Stimulated activated CD8-positive, alpha-beta memory T cell treated with anti-CD3 and anti-CD28 coated beads, Interleukin-7, amount 100 ng/mL, for 4 hours (primary cell): ENCODE measurements at regions not wholly inside any gene's neighbourhood (a gene's known extent, or its start where the extent isn't known, plus 50 kb on each side); places are given as distances from the start of the nearest gene placed in this dataset.

Experiments used
- DNase-seq, 2 donors: peaks; one replicate each; pipeline ENCODE4 v3.0.0-alpha.2; 2020; ENCODE audit warnings: low read depth in 2 of 2

- DNase-seq, result no peak
Measured at GRCh38 chr4:19722404-19722803, 529.3 kb upstream of the SLIT2 start.

DNA sequence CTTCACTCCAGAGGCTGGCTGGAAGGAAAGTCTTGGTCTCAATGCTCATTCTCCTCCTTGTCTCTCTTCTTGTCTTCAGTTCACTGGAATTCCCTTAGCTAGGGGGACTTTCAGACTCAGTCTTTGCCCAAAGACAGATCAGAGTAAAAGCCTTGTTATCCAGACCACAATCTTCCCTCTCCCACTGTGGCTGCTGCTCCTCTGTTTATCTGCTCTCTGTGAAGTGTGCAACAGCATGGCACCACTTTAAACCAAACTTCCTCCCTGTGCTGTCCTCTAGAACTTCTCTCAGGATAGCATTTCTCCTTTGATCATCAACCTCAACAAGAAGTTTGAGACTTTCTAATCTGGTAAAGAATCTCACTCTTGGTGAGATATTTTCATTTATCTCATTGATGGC, 530.1 kb upstream of the SLIT2 start:
- DNase-seq, result no peak

- DNase-seq, result no peak
Measured at GRCh38 chr4:19720610-19721009, 531.1 kb upstream of the SLIT2 start.

GRCh38 chr4:19720190-19720589, 531.5 kb upstream of the SLIT2 start:
- no peak for DNase-seq

DNA sequence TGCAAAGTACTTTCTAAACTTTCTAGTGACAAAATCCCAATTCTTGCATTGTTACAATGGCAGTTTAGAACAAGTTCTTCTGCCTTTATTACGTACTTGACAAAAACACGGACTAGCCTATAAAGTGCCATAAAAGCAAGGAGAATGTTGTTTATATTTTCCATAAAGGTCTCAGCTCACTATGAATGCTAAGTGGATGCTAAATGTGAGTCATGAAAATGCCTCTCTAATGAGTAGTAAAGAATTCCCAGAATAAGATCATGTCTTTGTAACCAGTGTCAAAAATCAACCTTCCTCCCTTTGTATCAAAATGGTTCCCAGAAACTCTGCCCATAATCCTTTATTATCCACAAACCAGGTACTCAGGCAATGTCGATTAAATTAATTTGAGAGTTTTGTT, 539.8 kb upstream of the SLIT2 start:
- DNase-seq, result no peak

DNA sequence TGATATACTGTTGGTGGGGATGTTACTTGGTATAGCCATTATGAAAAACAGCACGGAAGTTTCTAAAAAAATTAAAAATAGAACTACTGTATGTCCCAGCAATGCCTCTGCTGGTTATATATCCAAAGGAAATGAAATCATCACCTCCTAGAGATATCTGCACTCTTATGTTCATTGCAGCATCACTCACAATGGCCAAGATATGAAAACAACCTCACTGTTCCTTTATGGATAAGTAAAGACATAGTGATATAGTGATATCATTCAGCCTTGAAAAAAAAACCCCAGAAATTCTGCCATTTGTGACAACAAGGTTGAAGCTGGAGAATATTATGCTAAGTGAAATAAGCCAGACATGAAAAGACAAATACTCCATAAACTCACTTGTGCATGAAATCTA, 543.8 kb upstream of the SLIT2 start:
- no peak for DNase-seq

DNA sequence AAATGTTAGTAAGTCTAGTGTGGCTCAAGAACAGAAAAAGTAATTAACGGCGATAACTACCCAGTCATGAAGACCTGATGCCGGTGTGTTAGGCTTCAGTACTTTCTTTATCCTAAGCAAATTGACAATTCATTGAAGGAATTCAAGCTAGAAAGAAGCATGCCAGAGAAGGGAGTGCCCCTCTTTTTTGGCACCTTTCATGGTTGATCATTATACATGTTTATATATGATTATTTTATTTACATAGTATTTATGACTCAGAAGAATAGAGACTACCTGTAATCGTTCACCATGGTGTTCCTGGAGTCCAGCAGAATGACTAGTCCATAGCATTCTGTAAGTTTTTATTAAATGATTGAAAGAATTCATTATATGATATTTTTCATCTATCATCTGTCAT, 548.3 kb upstream of the SLIT2 start:
- no peak for DNase-seq

DNA sequence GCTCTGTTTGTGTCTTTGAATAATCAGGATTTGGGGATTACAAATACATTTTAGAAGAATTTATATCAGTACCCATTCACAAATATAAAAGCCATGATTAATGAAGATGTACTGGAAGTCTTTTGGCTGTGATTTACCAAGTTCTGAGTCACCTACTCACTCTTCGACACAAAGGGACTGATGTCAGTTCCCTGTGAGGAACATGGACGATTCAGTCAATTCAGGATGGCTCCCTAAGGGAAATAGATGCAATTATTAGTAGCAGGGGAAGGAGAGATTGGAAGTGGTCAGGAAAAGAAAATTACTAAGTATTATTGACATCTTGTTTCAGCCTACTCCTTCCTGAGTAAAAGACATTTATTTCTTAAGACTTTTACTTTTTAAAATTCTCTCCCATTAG, 550.7 kb upstream of the SLIT2 start:
- no peak for DNase-seq

GRCh38 chr4:19698961-19699360, 552.7 kb upstream of the SLIT2 start:
- no peak for DNase-seq

- no peak for DNase-seq
Measured at GRCh38 chr4:19694812-19695211, 556.9 kb upstream of the SLIT2 start.

DNA sequence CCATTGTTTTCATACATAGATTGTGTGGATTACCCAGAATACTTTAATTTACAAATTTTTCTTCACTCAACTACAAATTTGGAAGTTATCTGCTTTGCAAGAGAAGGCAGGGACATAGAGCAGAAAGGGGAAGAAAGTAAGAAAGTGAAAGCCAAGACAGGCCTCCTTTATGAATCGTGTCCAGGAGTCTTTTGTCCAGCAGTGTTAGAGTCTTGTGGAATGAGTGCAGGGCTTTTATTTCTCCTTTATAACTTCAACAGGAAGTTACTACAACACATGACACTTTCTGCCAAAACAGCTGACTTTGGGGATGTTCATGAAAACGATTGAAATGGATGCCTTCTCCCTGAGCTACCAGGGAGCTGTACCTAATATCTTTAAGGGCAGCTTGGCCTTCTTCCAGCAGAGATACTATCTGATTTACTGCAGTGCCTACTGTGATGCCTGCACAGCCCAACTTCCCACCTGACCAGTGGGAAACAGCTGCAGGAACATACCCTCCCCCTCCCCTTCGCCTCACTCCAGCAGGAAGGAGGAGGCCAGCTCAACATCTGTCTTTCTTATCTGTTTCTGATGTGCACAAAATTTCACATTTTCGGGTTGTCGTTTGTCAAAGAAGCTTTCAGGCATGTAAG, 557.7 kb upstream of the SLIT2 start:
- no peak for DNase-seq

GRCh38 chr4:19689511-19689910, 562.2 kb upstream of the SLIT2 start:
- no peak for DNase-seq

- DNase-seq, result no peak
Measured at GRCh38 chr4:19686456-19686855, 565.2 kb upstream of the SLIT2 start.

DNA sequence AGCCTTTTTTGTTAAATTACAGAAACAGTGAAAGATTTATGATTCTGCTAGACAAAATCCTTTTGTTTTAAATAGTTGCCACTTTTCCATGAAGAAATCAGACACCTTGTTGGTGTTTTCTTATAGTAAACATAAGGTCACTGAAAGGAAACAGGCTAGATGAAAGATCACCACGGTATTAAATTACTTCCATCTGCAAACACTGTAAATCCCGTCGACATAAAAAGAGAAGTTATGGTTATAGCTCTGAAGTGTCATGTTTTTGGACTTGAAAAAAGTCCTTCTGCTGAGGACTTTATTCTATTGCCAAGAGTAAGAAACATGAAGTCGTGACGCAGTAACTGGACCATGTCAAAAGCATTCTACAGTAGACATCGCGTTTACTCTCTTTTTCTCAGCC, 567.6 kb upstream of the SLIT2 start:
- DNase-seq, result no peak

GRCh38 chr4:19683426-19683825, 568.3 kb upstream of the SLIT2 start:
- no peak for DNase-seq

- DNase-seq, result no peak
Measured at GRCh38 chr4:19677211-19677610, 574.5 kb upstream of the SLIT2 start.

DNA sequence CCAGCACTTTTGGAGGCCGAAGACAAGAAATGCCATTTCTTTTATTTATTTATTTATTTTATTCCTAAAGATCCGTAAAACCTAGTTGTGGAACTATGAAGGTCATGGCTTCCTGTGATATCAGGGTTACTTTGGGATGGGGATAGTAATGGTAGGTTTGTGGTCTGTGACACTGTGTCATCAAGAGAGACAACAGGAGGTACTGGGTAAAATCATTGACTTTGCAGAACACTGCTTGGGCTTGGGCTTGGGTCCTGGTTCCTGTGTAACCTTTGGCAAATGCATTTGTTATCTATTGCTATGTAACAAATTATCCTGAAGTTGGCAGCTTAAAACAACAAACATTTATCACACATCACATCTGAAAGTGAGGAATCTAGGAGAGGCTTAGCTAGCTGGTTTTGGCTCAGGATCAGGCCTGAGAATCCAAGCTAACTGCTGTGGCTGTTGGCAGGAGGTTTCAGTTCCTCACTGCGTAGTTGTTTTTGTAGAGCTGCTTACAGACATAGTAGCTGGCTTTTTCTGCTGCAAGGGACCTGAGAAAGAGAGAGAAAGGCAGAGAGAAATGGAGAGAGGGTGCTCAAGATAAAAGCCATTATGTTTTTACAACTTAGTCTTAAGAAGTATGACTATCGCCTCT, 576.4 kb upstream of the SLIT2 start:
- DNase-seq, result no peak

DNA sequence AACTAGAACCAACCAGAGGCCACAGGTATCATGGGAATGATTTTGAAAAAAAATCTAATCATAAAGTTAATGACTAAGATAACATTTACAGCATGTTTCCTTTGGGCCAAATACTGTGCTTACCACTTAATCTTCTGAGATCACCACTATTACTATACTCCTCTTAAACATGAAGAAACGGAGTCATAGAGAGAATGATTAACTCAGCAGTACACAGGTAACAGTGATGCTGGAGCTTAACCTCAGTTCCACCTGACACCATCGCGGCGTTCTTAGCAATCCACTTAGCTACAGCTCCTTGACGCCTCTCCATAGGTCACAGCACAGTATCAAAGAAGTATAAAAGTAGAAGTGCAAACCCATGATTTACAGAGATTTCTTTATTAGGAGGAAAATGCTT, 592.6 kb upstream of the SLIT2 start:
- DNase-seq, result no peak

- no peak for DNase-seq
Measured at GRCh38 chr4:19657856-19658255, 593.8 kb upstream of the SLIT2 start.

GRCh38 chr4:19655666-19656065, 596.0 kb upstream of the SLIT2 start:
- DNase-seq, result no peak

DNA sequence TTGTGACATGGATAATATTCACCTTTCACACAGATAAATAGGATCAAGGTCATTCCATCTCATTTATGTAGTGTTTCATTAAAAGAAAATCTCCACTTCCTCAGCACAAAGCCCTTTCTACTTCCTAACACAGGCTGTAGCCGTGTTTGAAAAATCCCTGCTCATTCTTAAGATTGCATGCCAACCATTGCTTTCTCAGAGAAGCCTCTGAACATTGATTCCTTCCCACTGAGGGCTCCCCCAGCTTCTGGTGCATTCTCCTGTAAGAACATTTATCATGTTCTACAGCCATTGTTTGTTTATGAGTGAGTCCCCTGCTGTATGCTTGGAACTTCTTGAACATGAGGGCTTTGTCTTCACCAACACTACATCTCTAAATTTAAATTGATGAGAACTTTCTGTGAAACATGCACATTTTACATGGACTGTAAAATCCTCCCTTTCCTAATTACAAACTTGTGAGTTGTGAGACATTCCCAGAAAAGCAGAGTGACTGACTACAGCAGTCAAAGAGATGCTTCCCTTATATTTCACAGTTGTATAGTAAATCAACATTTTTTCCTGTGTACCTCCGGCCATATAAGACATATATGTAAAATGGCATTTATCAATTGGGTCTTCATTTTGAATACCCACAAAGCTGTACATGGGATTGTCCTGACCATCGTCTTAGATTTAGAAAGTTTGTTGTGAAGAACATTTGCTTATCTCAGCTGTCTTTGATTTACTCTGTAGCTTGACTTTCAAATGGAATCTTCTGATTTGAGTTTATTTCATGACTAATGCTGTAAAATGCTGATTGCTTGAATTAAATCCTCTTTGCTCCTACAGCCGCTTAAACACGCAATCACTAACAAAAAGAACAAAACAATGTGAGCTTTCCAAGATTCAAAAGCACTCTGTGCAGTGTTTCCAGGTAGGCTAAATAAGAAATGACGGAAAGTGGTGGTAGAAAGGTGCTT, 600.5 kb upstream of the SLIT2 start:
- no peak for DNase-seq

GRCh38 chr4:19645589-19645988, 606.1 kb upstream of the SLIT2 start:
- no peak for DNase-seq

GRCh38 chr4:19636451-19636850, 615.3 kb upstream of the SLIT2 start:
- DNase-seq, result no peak
